GM18508 (cell line): ENCODE measurements at regions not wholly inside any gene's neighbourhood (a gene's known extent, or its start where the extent isn't known, plus 50 kb on each side); places are given as distances from the start of the nearest gene placed in this dataset.
"Not testable (repeated sequence)": the region's sequence is repeated elsewhere in the genome, so short reads cannot be mapped to it uniquely, and the experiment has no call there.

ENCODE experiments used
- ATAC-seq: cut with Tn5 transposase; IDR thresholded peaks from one replicate; pipeline ENCODE4 v1.9.1; 2021; ENCODE audit warnings: moderate number of reproducible peaks; ENCODE audit not compliant: insufficient read depth, unreplicated experiment

- ATAC-seq = no peak
Observed at GRCh38 chr3:104886220-104886995, 480.3 kb upstream of the ALCAM start.

GRCh38 chr3:104887069-104887468 lies 479.6 kb upstream of the ALCAM start:
- ATAC-seq = no peak

DNA sequence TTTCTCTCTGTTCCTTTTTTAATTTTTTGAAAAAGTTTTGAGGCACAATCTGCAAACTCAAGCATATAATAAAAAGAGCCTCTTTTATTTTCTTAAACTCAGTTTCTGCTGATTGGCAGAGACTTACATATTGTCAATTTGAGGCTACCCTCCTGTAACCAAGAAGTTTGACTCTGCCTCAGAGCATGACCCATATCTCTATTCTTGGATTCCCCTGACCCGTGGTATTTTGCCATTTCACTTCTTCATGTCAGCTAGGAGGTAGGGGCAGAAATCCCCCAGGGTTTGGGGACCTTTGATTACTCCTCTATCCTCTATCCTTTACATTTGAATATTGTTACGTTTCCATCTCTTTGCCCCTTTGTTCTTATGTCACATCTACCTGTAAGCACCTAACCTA lies 479.1 kb upstream of the ALCAM start:
- no peak for ATAC-seq

DNA sequence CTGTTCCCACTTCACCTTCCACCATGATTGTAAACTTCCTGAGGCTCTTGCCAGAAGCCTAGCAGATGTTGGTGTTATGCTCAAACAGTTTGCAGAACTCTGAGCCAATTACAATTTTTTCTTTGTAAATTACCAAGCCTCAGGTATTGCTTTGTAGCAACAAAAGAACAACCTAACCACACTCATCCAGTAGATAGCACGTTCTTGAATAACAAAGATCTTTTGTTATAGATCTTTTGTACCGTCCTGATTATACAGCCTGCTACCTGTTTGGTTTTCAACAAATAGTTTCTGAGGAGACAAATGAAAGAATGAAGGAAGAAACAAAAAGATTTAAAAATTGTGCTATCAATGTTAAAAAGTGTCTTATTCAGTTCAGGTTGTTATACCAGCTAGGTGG lies 474.7 kb upstream of the ALCAM start:
- ATAC-seq = no peak

GRCh38 chr3:104896624-104897023 lies 470.1 kb upstream of the ALCAM start:
- ATAC-seq = no peak

DNA sequence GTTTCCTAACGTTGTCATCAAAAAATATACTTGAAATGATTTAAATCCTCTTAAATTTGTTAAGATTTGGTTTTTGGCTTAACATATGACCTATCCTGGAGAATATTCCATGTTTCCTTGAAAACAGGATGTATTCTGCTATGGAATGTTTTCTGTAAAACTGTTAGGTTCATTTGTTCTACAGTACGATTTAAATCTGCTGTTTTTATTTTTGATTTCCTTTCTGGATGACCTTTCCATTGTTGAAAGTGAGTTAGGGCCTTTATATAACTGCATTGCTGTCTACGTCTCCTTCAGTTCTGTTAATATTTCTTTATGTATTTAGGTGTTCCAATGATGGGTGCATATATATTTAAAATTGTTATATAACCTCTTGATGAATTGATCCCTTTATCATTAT lies 465.3 kb upstream of the ALCAM start:
- ATAC-seq = no peak

DNA sequence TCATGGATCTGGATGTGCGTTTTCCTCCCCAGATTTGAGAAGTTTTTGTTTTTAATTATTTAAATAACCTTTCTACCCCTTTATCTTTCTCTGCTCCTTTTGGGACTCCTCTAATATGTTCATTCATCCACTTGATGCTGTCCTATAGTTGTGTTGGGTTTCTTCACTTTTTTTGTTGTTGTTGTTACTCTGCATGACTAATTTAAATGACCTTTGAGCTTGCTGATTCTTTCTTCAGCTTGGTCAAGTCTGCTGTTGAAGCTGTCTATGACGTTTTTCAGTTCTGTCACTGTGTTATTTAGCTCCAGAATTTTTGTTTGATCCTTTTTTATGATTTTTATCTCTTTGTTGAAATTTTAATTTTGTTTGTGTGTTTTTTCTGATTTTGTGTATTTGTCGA lies 463.6 kb upstream of the ALCAM start:
- no peak for ATAC-seq

GRCh38 chr3:104906001-104906639 lies 460.6 kb upstream of the ALCAM start:
- ATAC-seq = no peak

- no peak for ATAC-seq
Observed at GRCh38 chr3:104907507-104907906, 459.2 kb upstream of the ALCAM start.

DNA sequence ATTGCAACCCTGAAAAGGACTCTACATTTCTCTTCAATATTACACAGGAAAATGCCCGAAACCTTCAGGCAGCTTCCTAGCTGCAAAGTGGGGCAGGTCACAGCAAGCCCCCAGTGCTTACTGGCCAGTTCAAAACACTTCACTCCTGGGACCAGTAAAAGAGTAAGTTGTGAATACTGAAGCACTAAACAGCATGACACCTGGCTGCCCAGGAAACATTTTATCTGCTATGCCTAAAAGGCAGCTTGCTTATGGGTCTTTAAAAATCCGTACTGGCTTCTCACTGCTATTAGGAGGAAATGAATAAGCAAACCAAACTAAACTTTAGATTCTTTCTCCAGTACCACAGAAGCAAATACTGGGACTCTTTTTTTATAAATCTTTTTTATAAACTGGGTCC lies 457.9 kb upstream of the ALCAM start:
- no peak for ATAC-seq

GRCh38 chr3:104909198-104909597 lies 457.5 kb upstream of the ALCAM start:
- no peak for ATAC-seq

GRCh38 chr3:104909721-104910120 lies 457.0 kb upstream of the ALCAM start:
- no peak for ATAC-seq

GRCh38 chr3:104911376-104911775 lies 455.3 kb upstream of the ALCAM start:
- no peak for ATAC-seq

DNA sequence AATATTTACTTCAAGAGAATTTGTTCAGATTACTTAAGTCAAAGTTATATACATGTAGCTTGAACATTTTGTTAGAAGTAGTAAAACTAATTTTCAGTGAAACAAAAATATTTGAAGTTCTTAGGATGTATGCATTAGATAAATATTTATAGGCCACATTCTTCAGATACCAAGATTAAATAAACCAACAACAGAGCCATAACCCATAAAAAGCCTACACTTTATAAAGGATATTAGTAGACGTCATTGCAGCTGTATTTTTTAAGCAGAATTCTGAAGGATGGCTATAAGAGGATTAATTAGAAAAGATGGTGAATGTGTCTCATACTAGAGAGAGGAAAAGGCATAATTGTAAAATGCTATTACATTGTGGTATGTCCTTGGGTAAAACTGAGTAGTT lies 449.7 kb upstream of the ALCAM start:
- no peak for ATAC-seq

DNA sequence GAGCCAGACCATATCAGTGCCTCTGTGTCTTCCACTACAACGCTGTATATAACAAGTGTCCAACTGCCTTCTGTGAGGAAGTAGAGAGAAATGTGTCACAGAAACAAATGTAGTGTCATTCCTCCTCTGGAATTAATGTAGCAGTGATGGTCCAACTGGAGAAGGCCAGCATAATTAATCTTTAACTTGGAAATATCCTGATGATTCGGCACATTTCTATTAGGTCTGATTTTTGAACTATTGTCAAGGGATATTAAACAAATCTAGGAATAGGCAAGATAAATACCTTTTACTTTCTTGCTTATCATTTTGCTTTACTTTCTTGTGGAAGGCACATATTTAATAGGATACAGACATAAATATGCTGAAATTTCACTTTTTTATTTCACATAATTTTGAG lies 446.2 kb upstream of the ALCAM start:
- no peak for ATAC-seq

DNA sequence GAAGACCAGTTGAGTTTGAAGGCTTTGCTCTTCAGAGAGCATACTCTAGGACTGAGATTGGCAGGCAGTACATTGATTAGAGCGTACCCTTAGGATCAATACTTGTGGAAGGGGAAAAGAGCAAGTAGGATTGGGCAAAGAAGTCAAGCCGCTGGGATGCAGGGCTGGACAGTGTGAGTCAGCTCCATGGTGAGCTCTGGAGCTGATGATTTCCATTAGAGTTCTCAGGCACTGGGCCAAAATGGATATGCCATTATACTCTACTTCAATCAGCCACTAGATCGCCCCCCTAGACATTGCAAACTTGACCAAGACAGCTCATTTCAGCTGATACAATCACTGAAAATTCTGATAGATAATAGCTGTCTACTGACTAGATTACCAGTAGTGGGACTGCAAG lies 432.7 kb upstream of the ALCAM start:
- no peak for ATAC-seq

GRCh38 chr3:104935613-104936012 lies 431.1 kb upstream of the ALCAM start:
- ATAC-seq = no peak

DNA sequence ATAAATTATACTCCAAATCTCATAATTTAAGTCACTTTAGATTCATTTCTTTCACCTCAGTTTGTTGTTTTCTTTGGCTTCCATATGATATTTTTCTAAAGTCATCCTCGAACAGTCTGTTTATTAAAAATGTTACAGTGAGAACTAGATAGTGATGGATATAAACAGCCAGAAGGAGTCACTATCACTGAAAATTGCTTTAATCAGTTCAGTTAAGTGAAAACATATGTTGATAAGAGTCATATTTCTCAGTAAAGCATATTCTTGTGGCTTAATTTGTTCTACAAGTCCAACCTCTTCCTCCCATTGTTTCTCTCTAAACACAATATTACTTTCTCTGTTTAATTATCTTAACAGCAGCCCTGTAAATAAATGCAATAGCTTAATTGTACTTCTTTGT lies 427.5 kb upstream of the ALCAM start:
- ATAC-seq = no peak

DNA sequence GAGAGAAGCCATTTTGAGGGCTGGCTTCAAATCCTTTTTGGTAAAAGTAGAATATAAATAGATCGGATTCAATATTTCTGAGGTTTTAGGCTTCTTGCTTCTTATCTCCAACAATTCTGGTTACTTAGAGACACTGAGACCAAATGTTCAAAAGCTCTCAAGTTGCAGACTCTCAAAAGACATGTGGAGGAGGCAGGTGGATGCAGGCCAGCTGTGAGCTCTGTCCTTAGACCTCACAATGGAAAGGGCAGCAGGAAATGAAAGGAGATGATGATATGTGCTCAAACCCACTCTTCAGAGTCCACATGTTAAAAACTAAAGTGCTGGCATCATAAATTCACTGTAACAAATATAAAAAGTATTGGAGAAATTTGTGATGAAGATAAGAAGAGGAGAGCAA lies 424.9 kb upstream of the ALCAM start:
- no peak for ATAC-seq

- no peak for ATAC-seq
Observed at GRCh38 chr3:104943974-104944373, 422.7 kb upstream of the ALCAM start.

- ATAC-seq = no peak
Observed at GRCh38 chr3:104947943-104948342, 418.8 kb upstream of the ALCAM start.

- not testable (repeated sequence) for ATAC-seq
Observed at GRCh38 chr3:104949810-104950209, 416.9 kb upstream of the ALCAM start.
